Retinal pigment epithelial cell (primary cell): ENCODE measurements at regions not wholly inside any gene's neighbourhood (a gene's known extent, or its start where the extent isn't known, plus 50 kb on each side); places are given as distances from the start of the nearest gene placed in this dataset.

Experiments used
- DNase-seq: peaks from one replicate; pipeline ENCODE4 v3.0.0-alpha.2; 2010; ENCODE audit warnings: low read depth
- H3K4me3 ChIP-seq: 2 replicates; pipeline ENCODE4 v1.5.1; 2011; ENCODE audit warnings: mild to moderate bottlenecking, low read length, control low read depth, moderate library complexity
- CTCF ChIP-seq: conservative IDR thresholded peaks from 2 replicates; pipeline ENCODE4 v1.5.1; 2011; ENCODE audit warnings: low read depth, low read length, control low read depth, inconsistent platforms

DNA sequence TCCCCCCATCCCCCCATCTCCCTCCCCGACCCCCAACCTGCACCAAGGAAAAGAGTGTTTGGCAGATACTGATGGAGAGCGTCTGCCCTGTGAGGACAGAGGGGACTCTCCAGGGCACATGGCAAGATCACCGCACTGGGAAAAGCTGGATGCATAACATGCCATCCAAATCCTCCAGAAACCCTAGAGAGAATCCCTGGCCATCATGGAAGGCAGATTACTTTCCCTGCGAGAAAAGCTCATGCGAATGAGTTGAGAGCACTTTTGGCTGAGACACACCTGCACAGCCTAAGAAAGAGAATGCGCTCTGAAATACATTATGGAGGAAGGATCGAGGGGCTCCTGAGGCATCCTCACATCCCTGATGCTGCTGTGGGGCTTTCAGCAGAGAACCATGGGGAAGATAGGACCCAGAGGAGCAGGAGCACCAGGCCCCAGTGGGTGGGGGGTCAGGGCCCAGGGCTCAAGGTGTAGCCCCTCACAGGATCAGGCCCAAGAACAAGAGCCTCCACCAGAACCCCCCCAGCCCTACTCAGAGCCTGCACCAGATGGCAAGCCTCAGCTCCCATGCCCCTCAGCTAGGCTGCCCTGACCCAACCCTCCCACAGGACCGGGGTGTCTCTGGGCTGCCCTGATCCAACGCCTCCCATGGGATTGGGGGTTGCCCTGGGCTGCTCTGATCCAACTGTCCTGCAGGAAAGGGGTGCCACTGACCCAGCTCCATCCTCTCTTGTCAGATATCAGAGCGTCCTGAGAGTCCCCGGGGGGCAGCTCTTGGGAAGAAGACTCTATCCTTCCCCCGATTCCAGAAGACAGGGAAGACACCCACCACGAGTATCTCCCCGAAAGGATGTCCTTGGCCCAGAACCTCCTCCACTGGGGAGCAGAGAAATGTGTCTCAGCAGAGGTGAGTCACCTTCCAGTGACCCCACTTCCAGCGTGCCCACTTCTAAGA is 153.4 kb downstream of the NDUFA10 start:
- no peak for DNase-seq
- H3K4me3 ChIP-seq: no peak overlapping the region
- TF ChIP-seq CTCF: no peak

DNA sequence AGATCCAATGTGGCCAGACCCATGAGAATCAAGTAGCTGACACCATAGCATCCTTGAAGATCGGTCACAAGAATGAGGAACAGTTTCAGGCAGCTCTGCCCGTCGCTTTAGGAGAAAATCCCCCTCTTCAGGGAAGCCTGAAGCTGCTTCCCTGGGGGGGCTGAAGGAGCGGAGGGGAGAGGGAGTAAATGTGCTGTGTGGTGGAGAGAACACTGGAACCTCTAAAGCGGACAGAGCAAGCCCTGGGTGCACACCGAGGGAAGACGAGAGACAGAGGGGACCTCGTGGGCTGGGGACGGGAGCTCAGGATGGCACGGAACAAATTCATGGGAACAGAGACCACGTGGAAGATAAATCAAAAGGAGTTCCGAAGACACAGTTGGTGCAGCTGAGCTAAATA is 154.3 kb downstream of the NDUFA10 start:
- no peak overlapping the region for H3K4me3 ChIP-seq
- TF ChIP-seq CTCF: no peak
- no peak for DNase-seq

- no peak for TF ChIP-seq CTCF
- H3K4me3 ChIP-seq: no peak overlapping the region
- DNase-seq: no peak
Measured at GRCh38 chr2:239870276-239870675, 154.9 kb downstream of the NDUFA10 start.

DNA sequence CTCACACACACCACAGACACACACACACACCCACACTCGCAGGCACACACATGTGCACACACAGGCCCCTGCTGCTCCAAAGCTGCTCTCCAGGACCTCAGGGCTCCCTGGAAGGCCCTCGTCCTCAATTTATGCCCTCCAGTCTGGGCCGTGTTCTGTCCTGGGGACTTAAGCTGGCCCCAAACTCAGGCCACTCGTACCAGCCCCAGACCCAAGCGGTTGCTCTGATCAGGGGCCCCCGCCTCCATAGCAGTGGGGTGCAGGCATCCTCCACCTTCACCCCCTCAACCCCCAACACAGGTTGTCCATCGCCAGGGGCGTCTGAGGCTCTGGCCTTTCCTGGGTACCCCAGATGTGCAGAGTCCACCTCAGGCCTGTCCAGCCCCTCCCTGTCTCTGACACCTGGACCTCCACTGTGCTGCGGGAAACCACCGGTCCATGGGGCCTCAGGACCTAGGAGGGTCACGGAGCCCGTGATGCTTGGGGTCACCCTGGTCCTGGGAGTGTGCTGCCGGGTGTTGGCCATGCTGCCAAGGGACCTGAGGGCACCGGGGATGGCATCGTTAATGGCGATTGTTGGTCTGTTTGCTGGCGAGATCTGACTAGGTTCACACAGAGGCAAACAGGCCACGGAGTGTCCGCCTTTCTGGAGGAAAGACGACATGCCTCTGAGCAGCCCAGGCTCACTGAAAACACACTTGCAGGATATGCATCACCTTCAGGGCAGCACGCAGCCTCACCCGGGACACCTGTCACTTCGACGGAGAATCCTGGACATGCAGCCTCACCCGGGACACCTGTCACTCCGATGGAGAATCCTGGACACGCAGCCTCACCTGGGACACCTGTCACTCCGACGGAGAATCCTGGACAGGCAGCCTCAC is 155.6 kb downstream of the NDUFA10 start:
- no peak overlapping the region for H3K4me3 ChIP-seq
- no peak for DNase-seq
- TF ChIP-seq CTCF: no peak

DNA sequence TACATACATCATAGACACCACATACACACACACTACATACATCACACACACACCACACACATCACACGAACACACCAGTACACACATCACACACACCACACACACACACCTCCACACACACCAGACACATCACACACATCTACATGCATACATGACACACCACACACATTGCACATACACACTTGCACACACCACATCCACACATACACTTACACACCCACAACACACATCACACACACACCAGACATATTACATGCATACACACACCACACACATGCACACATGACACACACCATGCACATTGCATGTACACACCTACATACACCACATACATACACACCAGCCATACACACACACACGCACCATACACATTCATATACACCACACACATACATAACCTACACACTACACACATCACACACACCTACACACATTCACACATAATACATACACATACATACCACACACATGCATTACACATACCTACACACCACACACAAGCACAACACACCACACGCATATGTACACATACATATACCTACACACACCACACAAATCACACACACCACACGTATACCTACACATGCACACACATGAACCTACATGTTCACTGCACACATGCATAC is 156.5 kb downstream of the NDUFA10 start:
- no peak for DNase-seq
- no peak overlapping the region for H3K4me3 ChIP-seq
- TF ChIP-seq CTCF: no peak

GRCh38 chr2:239866778-239867177 is 158.4 kb downstream of the NDUFA10 start:
- TF ChIP-seq CTCF: no peak
- DNase-seq: no peak
- no peak overlapping the region for H3K4me3 ChIP-seq
